Upper lobe of right lung (tissue), 1 donor: ENCODE measurements at regions not wholly inside any gene's neighbourhood (a gene's known extent, or its start where the extent isn't known, plus 50 kb on each side); places are given as distances from the start of the nearest gene placed in this dataset.
A peak's percentile ranks its signal among the peaks of the same experiment; 100 is the strongest.

Experiments
- ATAC-seq: fragments of 200-7000 bp; cut with Tn5 transposase; one replicate; pipeline ENCODE4 v1.9.1; 2020; ENCODE audit warnings: mild to moderate bottlenecking, moderate library complexity
- DNase-seq: peaks from one replicate; pipeline ENCODE4 v3.0.0-alpha.2; 2020
- H3K27ac ChIP-seq: fragments of 200-600 bp; one replicate; pipeline ENCODE4 v1.8.0; 2022
- H3K27me3 ChIP-seq: fragments of 200-600 bp; one replicate; pipeline ENCODE4 v1.8.0; 2022; ENCODE audit warnings: mild to moderate bottlenecking
- H3K36me3 ChIP-seq: fragments of 200-600 bp; one replicate; pipeline ENCODE4 v1.8.0; 2022
- H3K4me1 ChIP-seq: fragments of 200-600 bp; one replicate; pipeline ENCODE4 v1.8.0; 2022
- H3K4me3 ChIP-seq: fragments of 200-600 bp; one replicate; pipeline ENCODE4 v1.8.0; 2022; ENCODE audit warnings: mild to moderate bottlenecking
- H3K9me3 ChIP-seq: fragments of 200-600 bp; one replicate; pipeline ENCODE4 v1.8.0; 2022
- CTCF ChIP-seq: fragments of 200-600 bp; IDR thresholded peaks from one replicate; pipeline ENCODE4 v1.8.0; 2022; ENCODE audit warnings: antibody characterized with exemption
- intact Hi-C: fragments of 100-400 bp; cut with DNase I; formaldehyde crosslinking; loops from one replicate; pipeline ENCODE4 v1.11.0; 2022
- donor health status: DM: no; HTN: yes; CAD: no; lungs with severe emphysema.

DNA sequence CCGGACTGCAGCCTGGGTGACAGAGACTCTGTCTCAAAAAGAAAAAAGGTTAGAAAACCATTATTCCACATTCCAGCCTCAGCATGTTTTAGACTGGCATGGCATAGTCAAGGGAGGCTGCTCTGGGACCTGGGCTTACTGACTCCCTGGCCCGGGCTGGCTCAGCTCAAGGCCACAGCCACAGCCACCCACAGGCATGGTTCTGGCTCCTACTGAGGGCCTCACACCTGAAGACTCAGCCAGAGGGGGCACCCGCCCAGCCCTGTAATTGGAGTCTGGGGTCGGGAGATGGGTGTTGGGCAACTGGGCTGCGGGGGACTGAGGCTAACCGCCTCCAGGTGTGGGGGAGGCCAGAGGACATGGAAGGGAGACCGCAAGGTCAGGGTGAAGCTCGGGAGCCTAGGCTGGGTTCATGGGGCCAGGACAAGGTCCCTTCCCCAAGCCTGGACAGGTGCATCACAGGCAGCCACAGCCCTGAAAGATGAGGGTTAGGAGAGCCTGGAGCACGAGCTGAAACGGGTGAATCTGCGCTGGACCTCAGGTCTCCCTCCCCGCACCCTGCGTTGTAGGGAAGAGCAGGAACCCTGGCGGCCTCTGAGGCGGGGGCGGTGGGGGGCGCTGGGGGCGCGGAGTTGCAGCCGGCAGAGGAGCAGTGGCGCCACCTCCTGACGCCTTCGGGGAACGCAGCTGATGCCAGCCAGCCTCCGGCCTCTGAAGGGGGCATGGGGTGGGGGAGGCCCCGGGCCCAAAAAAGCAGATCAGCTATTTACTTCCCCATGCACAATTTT is 67.7 kb upstream of the SRSF6 start:
- peak; percentile 50 for ATAC-seq
- peak; percentile 60 for TF ChIP-seq CTCF
- H3K27ac ChIP-seq, result no peak overlapping the region
- H3K36me3 ChIP-seq, result no peaks in the 10 kb centered on the region
- no peaks in the 10 kb centered on the region for H3K9me3 ChIP-seq
- peak; percentile 77 for DNase-seq
- intact Hi-C loops, result no loop called here
- H3K4me1 ChIP-seq, result no peaks in the 10 kb centered on the region
- H3K27me3 ChIP-seq, result peaks cover 9% of the 10 kb centered on the region
- no peak overlapping the region for H3K4me3 ChIP-seq

GRCh38 chr20:43389211-43389610 is 68.5 kb upstream of the SRSF6 start:
- no peak for TF ChIP-seq CTCF
- Histone ChIP-seq H3K27ac (peak overlapping the region; percentile 56), H3K4me1 (no peaks in the 10 kb centered on the region), H3K27me3 (peaks cover 9% of the 10 kb centered on the region), H3K9me3 (no peaks in the 10 kb centered on the region), H3K36me3 (no peaks in the 10 kb centered on the region), H3K4me3 (no peak overlapping the region)
- DNase-seq (peak; percentile 84), ATAC-seq (peak; percentile 62)
- intact Hi-C loops, result no loop called here

DNA sequence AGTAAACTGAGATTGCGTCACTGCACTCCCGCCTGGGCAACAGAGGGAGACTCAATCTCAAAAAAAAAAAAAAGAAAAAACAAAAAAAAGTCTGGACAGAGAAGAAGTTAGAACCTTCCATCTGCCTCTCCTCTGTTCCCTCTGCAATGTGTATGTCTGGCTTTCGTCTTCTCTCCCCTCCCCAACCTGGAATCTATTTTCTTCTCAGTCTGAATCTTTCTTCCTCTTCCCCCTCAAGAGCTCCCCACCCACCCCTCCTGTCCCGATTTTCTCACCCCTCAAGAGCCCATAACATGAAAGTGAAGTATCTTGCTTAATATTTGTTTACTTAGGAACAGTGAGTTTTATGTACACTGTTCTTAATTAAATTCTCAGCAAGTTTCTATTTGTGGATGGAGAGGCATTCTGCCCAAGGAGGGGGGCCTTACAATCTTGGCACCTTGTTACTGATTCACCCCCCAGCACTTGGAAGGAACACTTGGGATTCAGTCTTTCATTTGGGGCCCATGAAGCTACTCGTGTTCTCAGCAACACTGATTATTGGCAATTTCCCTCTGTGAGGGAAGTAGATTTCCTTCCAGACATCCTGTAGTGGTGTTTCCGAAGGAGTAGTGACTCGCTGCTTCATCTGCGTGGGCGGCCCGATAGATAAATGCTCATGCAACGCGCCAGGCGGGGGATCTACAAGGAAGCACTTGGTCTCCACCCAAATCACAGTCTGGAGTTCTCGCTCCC is 69.3 kb upstream of the SRSF6 start:
- Histone ChIP-seq H3K4me1 (no peaks in the 10 kb centered on the region), H3K4me3 (no peak overlapping the region), H3K9me3 (no peaks in the 10 kb centered on the region), H3K27me3 (peaks cover 6% of the 10 kb centered on the region), H3K27ac (peak overlapping the region; percentile 56), H3K36me3 (no peaks in the 10 kb centered on the region)
- ATAC-seq (peak; percentile 76), DNase-seq (peak; percentile 80)
- intact Hi-C loops, result no loop called here
- TF ChIP-seq CTCF, result no peak

DNA sequence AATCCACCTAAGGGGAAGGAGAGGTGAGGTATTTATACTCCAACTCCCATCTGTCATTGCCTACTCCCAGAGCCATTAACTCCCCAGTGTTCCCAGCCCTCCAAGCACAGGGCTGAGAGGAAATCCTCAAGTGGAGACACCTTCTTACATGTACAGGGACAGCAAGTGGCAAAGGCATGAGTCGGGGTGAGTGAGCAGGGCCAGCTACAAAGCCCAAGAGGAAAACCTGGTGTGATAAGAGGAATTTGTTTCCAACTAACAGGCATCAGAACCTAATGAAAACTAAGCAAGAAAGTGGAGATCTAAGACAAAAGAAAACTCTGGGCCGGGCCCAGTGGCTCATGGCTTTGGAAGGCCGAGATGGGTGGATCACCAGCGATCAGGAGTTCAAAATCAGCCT is 70.0 kb upstream of the SRSF6 start:
- Histone ChIP-seq H3K4me3 (no peak overlapping the region), H3K4me1 (no peaks in the 10 kb centered on the region), H3K9me3 (no peaks in the 10 kb centered on the region), H3K27me3 (peaks cover 3% of the 10 kb centered on the region), H3K27ac (no peak overlapping the region), H3K36me3 (no peaks in the 10 kb centered on the region)
- ATAC-seq (no peak), DNase-seq (no peak)
- TF ChIP-seq CTCF, result no peak
- intact Hi-C loops, result no loop called here

DNA sequence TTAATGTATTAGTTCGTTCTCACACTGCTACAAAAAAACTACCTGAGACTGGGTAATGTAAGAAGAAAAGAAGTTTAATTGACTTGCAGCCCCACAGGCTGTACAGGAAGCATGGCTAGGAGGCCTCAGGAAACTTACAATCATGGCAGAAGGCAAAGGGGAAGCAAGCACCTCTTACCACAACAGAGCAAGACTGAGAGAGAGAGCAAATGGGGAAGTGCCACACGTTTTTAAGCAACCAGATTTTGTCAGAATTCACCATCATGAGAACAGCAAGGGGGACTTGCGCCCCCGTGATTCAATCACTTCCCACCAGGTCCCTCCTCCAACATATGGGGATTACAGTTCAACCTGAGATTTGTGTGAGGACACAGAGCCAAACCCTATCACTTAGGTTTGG is 70.8 kb upstream of the SRSF6 start:
- H3K36me3 ChIP-seq, result no peaks in the 10 kb centered on the region
- DNase-seq, result no peak
- no peaks in the 10 kb centered on the region for H3K27me3 ChIP-seq
- no peak for ATAC-seq
- H3K4me3 ChIP-seq, result no peak overlapping the region
- no peaks in the 10 kb centered on the region for H3K4me1 ChIP-seq
- intact Hi-C loops, result no loop called here
- no peak for TF ChIP-seq CTCF
- H3K9me3 ChIP-seq, result no peaks in the 10 kb centered on the region
- H3K27ac ChIP-seq, result no peak overlapping the region
